ENCODE measurements at regions not wholly inside any gene's neighbourhood (a gene's known extent, or its start where the extent isn't known, plus 50 kb on each side); places are given as distances from the start of the nearest gene placed in this dataset.

DNA sequence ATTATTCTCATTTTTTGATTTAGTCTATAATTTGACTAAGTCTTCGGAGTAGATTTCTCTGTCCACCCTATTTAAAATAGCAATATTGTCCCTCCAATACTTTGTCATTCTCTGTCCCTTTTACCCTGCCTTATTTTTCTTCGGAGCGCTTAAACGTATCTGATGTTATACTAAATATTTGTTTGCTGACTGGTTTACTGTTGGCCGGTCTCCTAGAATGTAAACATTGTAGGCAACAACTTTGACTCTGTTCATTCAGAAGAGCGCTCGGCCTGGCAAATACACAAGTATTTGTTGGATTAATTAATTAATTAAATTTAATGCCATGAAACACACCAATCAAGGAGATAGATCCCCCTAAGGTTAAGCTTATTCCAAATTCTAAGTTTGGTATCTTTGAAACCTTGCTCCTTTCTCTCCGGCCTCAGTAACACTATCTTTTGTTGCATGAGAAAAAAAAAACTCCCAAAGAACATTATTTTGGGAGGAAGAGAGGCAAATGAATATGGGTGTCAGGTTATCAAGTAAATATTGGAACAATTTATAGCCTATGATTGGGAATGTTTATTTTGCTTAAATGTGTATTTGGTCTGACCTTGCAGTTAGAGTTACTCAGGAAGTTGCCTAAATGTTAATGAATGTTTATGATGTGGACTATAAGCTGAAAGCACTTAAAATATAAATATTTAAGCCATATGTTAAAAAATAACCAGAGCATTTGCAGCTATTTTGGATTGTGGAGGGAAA, 231.1 kb downstream of the SOX4 start:
- DNase-seq, result no peak

DNA sequence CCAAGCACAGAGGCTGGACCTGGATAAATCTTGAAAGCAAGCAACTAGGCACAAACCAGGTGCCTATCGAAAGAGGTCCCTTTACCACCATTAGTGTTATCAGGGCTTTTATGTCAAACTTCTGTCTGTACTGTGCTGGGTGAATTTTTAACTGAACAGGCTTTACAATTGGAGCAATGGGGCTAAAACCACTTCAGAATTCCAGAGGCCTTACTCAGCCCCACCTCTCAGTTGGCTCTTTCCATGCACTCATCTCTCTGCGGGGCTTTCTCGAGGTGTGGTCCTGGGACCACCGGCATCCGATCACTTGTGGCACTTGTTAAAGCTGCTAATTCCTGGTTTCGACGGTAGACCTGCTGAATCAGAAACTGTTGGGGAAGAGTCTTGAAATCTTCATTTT, 232.5 kb downstream of the SOX4 start:
- DNase-seq, result no peak

DNA sequence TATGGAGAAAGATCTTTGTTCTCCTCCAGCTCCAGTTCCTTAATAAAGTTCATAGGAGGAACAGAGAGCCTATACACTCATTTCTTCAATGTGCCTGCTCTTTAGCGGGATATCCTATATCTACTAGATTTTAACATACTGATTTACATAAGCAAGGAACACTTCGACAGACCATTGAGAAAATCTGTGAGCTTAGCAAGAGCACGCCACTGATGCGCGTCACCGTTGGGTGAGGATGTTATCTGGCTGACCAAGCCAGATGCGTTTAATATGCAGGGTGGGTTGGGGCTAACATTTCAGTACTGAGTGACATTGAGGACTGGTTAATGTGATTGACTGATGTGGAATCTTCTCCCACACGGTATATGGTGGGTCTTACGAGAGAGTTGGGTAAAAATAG, 233.4 kb downstream of the SOX4 start:
- DNase-seq, result no peak

DNA sequence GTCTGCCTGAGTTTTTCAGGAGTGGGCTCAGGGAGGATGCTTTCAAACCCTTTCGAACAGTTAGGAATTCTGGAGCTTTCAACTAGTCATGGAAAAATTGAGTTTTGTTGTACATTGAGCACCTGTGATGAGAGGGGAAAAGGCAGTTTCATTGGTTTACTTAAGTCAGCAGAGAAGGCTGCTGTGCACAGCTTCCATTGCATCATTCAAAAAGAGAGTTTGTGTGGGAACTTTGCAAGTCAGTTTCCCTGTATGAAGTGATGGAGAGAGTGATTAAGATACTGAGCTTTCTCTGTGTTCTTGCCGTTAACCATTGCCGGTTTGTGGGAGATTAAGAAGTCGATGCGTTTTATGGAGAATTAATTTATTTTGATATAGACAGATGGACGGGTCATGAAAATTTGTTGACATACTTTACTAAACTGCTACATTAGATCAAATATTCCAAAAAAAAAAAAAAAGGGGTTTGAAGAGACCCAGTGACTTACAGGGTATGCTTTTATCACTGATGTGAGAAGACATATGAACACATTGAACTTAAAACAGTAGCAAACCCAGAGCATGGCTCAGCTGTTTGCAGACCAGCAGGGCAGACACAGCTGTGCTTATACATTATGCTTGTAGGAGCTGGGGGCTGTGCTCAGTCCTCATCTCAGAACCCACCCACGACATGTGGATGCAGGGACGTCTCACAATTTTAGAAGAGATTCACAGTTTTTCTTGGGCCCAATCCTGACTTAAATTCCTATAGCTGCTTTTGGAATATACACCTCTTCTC, 234.1 kb downstream of the SOX4 start:
- DNase-seq, result no peak

DNA sequence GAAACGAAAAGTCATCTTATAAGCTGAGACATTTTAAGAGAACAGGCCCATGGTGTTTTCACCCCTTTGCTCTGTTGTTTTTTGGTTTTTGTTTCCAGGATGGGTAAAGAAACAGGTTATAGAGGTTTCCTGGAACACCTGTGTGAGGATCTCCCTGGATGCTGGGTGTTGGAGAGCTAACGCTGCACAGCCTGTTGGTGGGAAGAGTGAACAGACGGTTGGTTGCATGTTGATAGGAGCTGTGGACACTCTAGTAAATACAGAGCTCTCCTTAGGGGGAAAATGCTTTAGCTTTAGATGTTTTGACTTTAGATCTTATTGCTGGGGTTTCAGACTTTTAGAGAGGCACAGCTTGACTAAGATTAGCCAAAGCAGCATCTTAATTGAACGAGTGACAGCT, 235.2 kb downstream of the SOX4 start:
- no peak for DNase-seq

DNA sequence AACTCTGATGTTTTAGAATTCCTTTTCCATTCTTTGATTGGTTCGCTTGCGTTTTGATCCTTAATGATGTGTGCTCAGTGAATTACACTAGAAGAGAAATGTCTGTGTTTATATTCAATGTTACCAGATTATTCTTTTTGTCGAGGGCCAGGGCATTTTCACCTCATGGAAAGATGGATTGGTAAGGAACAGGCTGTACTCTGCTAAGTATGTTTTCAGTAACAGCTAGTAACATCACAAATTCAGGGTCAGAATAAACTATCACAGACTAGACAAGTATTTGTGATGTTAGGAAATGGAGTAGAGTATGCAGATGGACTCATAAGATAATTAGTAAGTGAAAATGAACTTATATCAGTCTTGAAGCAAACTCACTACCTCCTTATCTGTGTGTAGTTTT, 235.6 kb downstream of the SOX4 start:
- no peak for DNase-seq

DNA sequence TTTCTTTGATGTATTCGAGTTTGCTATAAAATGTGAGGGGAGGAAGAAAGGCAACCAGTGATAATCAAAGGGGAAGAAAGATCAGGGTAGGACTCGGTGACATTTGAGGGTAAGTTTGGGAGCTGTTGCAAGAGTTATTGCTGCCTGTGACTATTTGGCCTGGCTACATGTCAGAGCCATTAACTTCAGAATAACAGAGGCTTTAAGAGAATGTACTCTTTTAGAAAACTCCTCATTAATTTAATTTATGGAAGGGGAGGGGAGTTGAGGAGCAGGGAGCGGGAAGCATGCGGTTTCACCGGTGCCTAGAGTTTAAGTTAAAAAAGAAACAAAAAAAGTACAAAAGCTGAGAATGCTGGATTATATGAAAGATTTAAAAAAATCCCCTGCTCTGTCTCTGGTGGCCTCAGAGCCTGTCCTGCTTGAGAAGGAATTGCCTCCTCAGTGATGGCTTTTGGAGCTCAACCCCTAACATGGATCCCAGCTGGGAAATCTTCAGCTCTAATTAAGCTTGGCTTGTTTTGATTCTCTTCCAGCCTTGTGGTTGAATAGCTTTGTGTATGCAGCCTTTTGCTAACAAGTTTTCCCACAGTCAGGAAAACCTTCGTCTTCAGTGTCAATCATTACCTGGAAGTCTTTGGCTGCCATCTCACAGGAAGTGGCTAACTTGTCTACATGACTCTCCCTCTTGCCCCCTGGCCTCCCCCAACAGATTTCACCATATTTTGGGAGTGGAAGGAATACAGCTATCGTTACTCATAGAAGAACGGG, 238.2 kb downstream of the SOX4 start:
- no peak for DNase-seq

DNA sequence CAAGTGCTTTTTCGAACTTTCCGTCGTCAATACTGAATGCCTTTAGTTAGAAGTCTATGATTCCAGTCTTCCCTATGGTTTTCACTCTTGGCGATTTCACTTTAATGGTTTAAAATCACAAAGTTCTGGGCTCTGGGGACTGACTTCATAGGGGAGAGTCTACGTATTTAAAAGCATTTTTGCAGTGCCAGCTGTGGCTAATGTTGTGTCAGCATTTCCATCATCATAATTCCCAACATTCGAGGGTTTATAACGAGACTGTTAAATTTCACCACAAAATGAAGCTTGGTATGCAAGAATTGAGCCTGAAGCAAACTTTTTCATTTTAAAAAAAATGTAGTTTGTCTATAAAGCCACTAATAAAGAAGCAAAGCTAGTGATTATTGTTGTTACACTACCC, 242.7 kb downstream of the SOX4 start:
- no peak for DNase-seq

DNA sequence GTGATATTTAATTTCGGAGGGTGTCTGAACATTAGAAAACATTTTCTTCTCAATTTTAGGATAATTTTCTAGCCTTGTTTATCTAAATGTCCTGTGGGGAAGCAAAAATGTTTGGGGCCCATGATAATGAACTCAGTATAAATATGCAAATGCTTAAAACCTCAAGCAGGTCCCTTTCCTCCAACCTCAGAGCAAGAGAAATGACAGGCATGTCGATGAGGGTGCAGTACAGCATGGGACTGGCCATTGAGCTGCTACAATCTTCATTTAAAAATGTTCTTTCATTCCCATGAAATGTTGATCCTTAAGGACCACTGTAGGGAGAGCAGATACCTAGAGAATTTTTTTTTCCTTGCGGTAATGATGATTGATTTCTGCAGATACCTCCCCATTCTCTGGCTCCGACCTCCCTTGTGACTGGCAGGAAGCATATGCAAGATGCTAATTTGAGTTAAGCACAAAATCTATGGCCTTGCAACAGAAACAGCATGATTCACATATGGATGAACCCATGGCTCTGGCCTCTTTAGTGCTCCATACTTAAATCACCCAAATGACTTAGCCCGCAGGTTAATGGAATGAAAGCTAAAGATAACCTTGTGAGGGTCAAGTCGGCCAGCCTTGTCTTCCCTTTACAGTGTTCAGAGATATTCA, 243.3 kb downstream of the SOX4 start:
- no peak for DNase-seq

DNA sequence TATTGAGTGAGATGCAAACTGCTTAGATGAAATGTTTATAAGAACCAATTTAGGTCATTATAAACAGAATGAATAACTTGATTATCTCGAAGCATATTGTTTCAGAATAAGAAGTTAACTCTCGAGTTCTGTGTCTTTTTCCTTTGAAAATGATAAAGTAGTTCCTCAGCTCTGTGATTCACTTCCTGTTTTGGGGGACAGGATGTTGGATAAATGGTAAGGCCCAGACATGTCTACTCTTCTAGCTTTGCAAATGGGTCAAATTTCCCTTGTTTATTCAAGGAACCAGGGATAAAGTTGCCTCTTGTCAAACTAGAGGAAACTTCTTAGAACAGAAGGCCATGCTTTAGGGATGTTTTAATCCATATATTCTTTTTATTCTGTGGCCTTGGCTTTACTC, 246.9 kb downstream of the SOX4 start:
- no peak for DNase-seq

DNA sequence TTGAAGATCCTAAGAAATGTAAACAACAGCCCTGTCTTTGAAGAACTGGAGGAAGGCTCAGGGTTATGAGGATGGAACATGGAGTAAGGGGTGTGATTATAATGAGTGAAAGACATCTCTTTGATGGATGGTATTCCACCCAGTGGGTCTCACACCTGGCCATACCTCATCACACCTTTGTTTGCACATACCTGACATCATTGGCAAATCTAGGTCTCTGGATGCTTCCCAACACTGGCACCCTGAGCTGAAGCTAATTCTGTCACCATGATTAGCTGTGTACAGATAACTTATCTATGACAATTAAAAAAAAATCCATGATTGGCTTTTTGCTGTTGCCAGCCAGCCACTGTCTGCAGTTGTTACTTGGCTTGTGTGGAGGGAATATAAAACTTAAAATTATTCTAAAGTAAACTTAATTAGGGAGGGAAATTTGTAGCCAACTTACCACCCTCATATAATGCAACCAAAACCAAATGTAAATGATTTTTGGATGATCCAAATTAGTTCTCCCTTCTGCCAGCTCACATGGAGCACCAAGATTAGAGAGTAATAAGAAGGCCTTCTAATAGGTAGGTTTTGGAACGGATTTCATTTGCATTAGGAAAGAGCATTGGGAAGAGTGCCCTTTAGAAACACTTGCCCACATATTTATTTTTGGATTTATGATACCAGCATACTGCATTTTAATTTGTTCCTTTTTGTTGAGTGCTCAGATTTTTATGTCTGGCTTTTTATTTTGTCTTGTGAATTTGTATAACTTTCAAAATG, 249.5 kb downstream of the SOX4 start:
- DNase-seq, result no peak

DNA sequence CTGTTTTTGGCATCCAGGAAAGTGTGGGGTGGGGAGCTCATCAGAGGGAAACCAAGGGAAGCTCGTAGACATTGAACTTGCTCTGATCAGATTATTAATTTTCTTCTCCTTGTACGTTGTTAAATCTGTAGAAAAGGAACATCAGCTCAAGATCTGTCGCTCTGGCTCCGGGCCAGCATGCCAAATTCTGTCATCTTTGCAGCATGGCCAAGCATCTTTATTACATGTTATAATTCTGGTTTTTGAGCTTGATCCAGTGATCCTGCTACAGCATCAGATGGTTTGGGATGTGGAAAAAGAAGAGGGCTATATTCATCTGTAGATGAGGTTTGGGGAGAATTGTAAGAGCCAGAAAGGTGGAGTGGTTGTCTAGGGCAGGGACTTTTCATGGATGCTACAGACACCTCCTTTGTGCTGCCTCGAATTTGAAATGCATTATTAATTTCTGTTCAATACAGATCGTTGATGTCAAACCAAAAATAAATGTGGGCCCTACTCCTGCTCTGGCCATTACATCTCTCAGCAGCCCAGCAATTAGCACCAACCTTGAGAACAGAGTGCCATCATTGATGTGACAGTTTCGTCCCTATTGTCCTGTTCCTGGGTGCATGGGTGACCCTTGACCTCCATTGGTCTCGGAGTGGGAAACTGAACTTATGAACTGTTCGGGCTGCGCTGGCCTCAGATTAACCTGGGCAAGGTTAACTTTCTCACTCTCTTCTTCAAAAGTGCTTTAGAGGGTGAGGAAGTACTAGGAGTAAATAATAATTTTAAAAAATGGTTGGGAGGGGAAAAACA, 250.8 kb downstream of the SOX4 start:
- no peak for DNase-seq

DNA sequence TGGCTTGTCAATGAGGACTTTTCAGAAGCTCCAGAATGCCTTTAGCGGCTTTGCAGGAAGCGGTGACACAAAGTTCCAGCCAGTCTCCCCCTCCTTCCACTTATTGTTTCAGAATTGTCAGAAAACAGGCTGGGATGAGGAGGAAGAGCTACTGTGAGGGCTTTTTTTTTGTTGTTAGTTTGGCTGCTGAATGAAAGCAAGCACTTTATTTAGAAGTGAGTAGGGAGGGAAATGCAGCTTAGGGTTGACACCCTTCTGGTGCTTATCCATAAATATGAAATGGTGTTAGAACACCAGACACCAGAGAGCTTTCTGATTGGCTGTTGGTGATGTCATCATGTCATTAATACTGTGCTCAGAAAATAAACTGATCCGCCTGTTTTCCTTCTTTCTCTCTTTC, 251.5 kb downstream of the SOX4 start:
- DNase-seq, result no peak

DNA sequence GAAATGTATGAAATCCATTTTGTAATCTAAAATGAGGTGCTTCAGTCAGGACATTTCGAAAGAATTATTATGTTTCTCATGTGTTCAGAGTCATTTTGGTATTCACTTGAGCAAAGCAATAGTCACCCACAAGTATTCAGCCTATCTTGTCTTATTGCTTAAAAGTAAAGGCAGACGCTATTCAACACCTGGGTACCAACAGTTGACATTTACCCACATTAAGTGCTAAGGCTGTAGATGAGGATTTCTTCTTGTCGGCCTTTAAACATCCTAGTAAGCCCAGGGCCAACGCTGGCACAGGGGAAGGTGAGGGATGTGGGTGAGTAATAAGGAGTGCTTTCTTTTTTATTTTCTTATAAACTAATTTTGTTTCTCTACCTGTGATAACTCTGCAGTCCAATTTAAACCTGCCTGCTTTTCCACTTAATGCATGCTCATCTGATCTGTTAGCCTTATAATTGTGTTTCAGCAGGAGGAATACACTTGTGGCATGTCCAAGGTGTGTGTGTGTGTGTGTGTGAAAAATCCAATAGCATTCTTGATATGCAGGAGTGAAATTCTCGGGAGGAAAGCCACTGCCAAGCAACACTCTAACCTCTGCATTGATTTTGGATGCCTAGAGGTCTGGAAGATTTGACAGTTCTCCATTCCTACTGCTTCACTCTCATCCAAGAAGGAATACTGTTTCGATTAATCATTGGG, 252.0 kb downstream of the SOX4 start:
- DNase-seq, result no peak

DNA sequence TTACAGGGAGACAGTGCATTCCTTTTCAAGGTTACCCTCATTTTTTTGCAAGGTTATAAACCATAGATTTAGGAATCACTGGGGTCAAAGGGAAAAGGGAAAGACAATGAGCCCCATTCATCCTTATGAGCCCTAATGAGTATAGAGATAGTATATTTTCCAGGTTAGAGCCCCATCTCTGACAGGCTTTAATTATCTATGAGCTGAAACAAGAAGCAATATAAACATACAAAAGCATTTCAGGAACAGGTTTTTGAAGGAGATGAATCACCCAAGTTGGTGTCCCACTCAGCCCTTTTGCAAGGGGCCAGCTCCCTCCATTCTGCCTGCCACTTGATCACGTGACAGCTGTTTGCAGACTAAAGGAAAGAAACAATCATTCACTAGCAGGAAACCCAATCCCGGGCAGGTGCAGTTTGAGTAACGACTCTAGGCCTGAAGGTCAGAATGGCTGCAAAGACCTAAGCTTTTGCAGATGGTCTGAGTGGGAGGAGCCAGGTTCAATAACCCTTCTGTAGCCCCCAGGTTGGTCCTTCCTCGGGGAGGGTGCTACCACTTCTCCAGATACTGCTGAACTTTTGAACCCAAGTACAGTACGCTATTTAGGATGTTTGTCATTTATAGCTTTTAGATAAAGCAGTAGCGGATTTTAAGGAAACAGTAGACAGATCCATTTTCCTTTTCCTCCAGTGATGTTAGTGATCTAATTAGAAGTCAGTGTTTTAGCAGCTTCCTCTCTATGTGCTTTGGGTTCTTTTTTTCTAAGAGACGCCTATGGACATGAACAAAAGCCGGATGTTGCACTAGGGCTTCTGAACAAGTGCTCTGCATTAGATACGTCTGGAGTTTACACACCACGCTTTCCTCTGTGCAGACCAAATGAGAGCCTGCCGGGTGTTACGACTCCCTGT, 253.2 kb downstream of the SOX4 start:
- DNase-seq, result no peak

DNA sequence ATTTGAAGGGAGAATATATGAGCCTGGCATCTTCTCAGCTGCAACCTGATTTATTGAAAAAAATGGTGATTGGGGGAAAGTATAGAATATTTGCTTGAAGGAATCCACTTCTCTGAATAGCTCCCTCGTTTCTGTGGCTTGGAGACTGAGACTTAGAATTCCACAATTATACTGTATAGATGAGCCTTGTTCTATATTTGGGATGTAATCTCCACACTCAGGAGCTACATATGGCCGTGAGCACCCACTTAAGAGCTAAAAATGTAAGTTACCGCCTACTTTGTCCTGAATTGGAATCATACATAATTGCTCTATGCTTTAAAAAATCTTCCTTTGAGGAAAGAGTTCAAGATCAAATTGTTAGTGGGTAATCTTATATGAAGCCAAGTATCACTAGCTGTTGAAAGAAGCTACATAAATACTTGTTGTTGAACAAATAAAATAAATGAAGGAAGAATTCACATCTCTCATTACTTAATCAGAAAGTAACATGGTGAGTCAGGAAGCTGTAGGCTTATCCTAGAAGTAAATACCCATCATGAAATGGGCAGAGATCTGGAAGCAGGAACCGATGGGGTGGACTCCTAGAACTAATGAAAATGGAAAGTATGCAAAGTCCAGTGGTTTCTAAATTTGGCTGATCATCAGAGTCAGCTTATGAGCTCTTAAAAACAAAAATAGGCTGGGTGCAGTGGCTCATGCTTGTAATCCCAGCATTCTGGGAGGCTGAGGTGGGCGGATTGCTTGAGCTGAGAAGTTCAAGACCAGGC, 254.3 kb downstream of the SOX4 start:
- no peak for DNase-seq

DNA sequence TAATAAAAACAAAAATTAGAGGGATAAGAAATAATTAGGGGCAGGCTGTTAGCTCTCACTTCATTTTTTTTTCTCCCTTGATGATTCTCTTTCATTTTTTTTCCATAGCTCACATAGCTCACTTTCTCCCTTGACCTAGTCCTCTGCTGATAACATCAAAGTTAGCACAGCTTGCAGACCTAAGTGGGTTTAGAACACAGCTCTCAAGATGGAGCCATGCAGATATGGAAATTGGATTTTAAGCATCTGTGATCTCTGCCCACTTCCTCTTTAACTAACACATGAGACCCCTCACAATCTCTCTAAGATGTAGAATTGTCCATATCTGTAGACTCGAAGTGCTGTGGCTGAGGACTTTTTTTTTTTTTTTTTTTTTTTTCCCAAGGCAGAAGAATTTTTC, 257.1 kb downstream of the SOX4 start:
- no peak for DNase-seq

DNA sequence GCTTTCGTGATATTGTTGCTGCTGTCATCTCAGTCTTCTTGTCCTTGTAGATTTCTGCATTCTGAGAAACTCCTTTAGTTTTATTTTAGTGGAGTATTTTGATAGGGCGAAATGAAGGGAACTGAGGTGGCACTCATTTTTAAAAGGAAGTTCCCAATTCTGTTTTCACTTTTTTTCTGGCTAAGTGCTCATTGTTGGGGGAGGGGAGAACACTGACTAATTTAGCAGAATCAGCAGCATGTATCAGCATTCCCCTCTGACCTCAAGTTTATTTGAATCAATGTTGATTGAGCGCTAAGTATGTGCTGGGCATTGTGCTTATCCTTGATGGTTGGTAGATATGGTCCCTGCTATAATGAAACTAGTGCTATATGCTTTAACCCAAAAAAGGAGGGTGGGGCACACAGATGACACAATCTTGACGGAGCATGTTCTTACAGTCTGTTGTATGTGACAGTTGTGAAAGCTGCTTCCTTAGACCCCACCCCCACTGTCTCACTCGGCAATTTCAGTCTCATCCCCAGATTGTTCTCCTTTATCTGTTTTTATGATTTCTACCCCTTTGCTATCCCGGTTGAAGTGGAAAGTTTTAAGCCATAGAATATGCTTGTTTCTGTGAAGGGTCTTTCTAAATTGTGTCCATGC, 262.4 kb downstream of the SOX4 start:
- peak in 1 of 2 donors; percentile 52 for DNase-seq

DNA sequence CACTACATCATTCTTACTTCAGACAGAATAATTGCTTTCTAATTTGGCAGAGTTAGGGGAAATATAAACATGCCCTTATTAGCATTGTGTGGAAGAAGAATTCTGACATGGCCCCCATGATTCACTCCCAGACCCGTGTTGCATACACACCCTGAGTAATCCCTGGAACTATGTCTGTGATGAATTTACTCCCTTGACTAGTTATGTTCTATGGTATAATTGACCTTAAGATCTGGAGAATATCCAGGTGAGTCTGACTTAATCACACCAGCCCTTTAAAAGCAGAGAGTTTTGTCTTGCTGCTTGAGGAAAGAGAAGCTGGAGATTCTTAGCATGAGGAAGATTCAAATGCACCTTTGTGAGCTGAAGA, 262.9 kb downstream of the SOX4 start:
- DNase-seq, result no peak
